Liver (tissue), 8 donors: ENCODE measurements at regions not wholly inside any gene's neighbourhood (a gene's known extent, or its start where the extent isn't known, plus 50 kb on each side); places are given as distances from the start of the nearest gene placed in this dataset.

Experiments
- DNase-seq: peaks from one replicate; pipeline ENCODE4 v3.0.0-alpha.2; 2017; ENCODE audit warnings: low spot score
- H3K27ac ChIP-seq, 2 donors: one replicate each; pipeline ENCODE4 v1.7.0; 2013; ENCODE audit warnings: inconsistent platforms in 2 of 2, low read length in 2 of 2, control low read depth in 1 of 2, low read depth in 1 of 2, mild to moderate bottlenecking in 1 of 2
- H3K27me3 ChIP-seq, 4 donors: one replicate each; pipeline versions ENCODE4 v1.6.1 to v1.7.0; 2013; ENCODE audit warnings: low read length in 3 of 4, inconsistent platforms in 1 of 4, mild to moderate bottlenecking in 1 of 4, moderate library complexity in 1 of 4; ENCODE audit not compliant: control insufficient read depth in 4 of 4, insufficient read depth in 4 of 4
- H3K36me3 ChIP-seq, 4 donors: one replicate each; pipeline versions ENCODE4 v1.6.1 to v1.7.0; 2013; ENCODE audit warnings: low read length in 3 of 4, mild to moderate bottlenecking in 3 of 4, low read depth in 1 of 4, moderate library complexity in 1 of 4; ENCODE audit not compliant: control insufficient read depth in 4 of 4, insufficient read depth in 3 of 4
- H3K4me1 ChIP-seq, 4 donors: one replicate each; pipeline versions ENCODE4 v1.6.1 to v1.7.0; 2013; ENCODE audit warnings: low read length in 3 of 4, mild to moderate bottlenecking in 3 of 4, moderate library complexity in 1 of 4; ENCODE audit not compliant: control insufficient read depth in 4 of 4, insufficient read depth in 4 of 4
- H3K4me3 ChIP-seq, 3 donors: one replicate each; pipeline versions ENCODE4 v1.6.1 to v1.7.0; 2013; ENCODE audit warnings: low read length in 3 of 3, control low read depth in 1 of 3, low read depth in 1 of 3, mild to moderate bottlenecking in 1 of 3
- H3K9ac ChIP-seq, 2 donors: one replicate each; pipeline ENCODE4 v1.7.0; 2013; ENCODE audit warnings: low read length in 2 of 2, mild to moderate bottlenecking in 2 of 2, moderate library complexity in 2 of 2, control low read depth in 1 of 2, low read depth in 1 of 2
- H3K9me3 ChIP-seq, 4 donors: one replicate each; pipeline versions ENCODE4 v1.6.1 to v1.7.0; 2013; ENCODE audit warnings: low read length in 3 of 4; ENCODE audit not compliant: control insufficient read depth in 4 of 4
- FOXA1 ChIP-seq: IDR thresholded peaks from 2 replicates; pipeline ENCODE4 v1.6.1; 2016; ENCODE audit warnings: antibody characterized with exemption
- GABPA ChIP-seq, 2 donors: IDR thresholded peaks in 1 of 2; conservative IDR thresholded peaks in 1 of 2; 2 replicates each; pipeline ENCODE4 v1.6.1; 2016; ENCODE audit warnings: antibody characterized with exemption in 2 of 2, mild to moderate bottlenecking in 1 of 2, moderate library complexity in 1 of 2
- HNF4A ChIP-seq, 2 donors: conservative IDR thresholded peaks; 2 replicates each; pipeline ENCODE4 v1.6.1; 2016; ENCODE audit warnings: antibody characterized with exemption in 2 of 2, mild to moderate bottlenecking in 2 of 2
- HNF4G ChIP-seq: IDR thresholded peaks from 2 replicates; pipeline ENCODE4 v1.6.1; 2016; ENCODE audit warnings: antibody characterized with exemption
- JUND ChIP-seq, 2 donors: IDR thresholded peaks; 2 replicates each; pipeline ENCODE4 v1.6.1; 2016; ENCODE audit warnings: antibody characterized with exemption in 2 of 2
- NR2F2 ChIP-seq: IDR thresholded peaks from 2 replicates; pipeline ENCODE4 v1.6.1; 2016; ENCODE audit warnings: antibody characterized with exemption
- RXRA ChIP-seq, 2 donors: IDR thresholded peaks; 2 replicates each; pipeline ENCODE4 v1.6.1; 2017 to 2018; ENCODE audit warnings: antibody characterized with exemption in 2 of 2, mild to moderate bottlenecking in 1 of 2
- TAF1 ChIP-seq: conservative IDR thresholded peaks from 2 replicates; pipeline ENCODE4 v1.6.1; 2016; ENCODE audit warnings: antibody characterized with exemption, mild to moderate bottlenecking
- YY1 ChIP-seq: IDR thresholded peaks from 2 replicates; pipeline ENCODE4 v1.6.1; 2016; ENCODE audit warnings: antibody characterized with exemption, mild to moderate bottlenecking
- WGBS: extraction: QIAGEN DNeasy Blood & Tissue Kit; methylation state at CpG from one replicate; pipeline ENCODE4 v1.1.7; 2013; 5-methylcytosine and 5-hydroxymethylcytosine counted together
- TF ChIP-seq, protein P1 (sequence below): IDR thresholded peaks from 2 replicates; pipeline ENCODE4 v1.6.1; 2016; ENCODE audit warnings: antibody characterized with exemption
- TF ChIP-seq, protein P2 (sequence below): IDR thresholded peaks from 2 replicates; pipeline ENCODE4 v1.6.1; 2016; ENCODE audit warnings: antibody characterized with exemption, mild to moderate bottlenecking
- TF ChIP-seq, protein P3 (sequence below): IDR thresholded peaks from 2 replicates; pipeline ENCODE4 v1.6.1; 2016; ENCODE audit warnings: antibody characterized with exemption
- TF ChIP-seq, protein P4 (sequence below): fragments of 150-350 bp; IDR thresholded peaks from 2 replicates; pipeline ENCODE4 v1.5.1; 2017; ENCODE audit warnings: improper control_type of control experiment, low read depth, low read length; ENCODE audit not compliant: missing input control
- donor health status: healthy.
- donor health status: healthy.
- donor health status: healthy.
- donor health status: healthy.
- donor health status: healthy.

DNA sequence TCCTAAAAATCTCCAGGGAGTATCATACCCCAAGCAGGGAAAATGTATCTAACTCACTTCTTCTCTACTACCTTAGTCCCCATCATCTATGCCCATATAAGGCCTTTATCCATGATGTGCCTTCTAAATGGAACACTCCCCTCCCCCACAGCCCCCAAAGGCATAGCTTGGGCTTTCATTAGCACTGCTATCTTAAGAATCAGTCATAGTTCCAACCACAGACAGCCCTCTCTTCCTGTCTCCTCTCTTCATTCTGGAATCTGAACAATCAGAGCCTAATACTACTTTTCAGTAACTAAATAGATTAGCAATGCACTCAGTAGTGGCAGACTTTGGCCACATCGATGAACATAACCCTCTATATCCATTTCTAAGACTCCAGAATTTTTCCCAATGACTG is 313.2 kb upstream of the DKK2 start:
- Histone ChIP-seq H3K27me3 (no peaks in the 10 kb centered on the region), H3K4me3 (no peak overlapping the region), H3K4me1 (no peaks in the 10 kb centered on the region), H3K9ac (no peak overlapping the region), H3K9me3 (no peaks in the 10 kb centered on the region), H3K27ac (no peak overlapping the region), H3K36me3 (no peaks in the 10 kb centered on the region)
- DNase-seq = no peak
- TF ChIP-seq, protein P1, sequence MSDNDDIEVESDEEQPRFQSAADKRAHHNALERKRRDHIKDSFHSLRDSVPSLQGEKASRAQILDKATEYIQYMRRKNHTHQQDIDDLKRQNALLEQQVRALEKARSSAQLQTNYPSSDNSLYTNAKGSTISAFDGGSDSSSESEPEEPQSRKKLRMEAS = no peak
- no peak for TF ChIP-seq JUND (IDR thresholded peaks at IDR 0.05)
- WGBS = 36% methylated on average over 1 of the region's 1 CpG

DNA sequence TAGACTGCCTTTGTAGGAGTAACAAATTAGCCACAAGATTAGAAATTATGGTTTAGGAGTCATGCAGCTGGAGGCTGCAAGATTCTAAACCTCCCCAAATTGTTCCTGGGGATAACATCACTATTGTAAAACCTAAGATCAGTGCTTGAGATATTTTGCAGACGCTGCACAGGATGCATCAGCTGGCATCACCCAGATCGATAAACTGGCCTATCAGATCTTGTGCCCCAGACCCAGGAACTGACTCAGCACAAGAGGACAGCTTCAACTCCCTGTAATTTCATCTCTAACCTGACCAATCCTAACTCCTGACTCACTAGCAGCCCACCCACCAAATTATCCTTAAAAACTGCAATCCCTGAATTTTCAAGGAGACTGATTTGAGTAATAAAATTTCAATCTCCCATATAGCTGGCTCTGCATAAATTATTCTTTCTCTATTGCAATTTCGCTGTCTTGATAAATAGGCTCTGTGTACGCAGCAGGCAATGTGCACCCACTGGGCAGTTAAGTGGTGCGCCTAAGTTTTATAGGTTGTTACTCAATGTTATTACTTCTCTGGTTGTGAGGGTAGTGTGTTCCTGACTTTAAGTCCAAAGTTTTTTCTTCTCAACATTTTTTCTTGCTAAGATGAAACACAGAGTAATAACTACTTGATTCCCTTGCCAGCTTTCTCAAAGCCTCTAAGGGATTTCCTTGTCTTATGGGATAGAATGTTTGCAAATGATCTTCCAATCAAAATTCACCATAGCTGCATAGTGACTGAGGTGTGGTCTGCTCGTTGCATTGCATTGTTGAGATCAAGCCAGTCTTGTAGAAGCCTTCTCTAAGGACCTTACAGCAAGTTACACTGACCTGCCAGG is 312.3 kb upstream of the DKK2 start:
- TF ChIP-seq HNF4G (no peak), TAF1 (no peak), GABPA (IDR thresholded peaks at IDR 0.05 in 1 of 2, conservative IDR thresholded peaks at IDR 0.05 in 1 of 2) (no peak), RXRA (IDR thresholded peaks at IDR 0.05) (no peak), YY1 (no peak), HNF4A (conservative IDR thresholded peaks at IDR 0.05) (no peak), FOXA1 (no peak), NR2F2 (no peak)
- TF ChIP-seq, protein P2, sequence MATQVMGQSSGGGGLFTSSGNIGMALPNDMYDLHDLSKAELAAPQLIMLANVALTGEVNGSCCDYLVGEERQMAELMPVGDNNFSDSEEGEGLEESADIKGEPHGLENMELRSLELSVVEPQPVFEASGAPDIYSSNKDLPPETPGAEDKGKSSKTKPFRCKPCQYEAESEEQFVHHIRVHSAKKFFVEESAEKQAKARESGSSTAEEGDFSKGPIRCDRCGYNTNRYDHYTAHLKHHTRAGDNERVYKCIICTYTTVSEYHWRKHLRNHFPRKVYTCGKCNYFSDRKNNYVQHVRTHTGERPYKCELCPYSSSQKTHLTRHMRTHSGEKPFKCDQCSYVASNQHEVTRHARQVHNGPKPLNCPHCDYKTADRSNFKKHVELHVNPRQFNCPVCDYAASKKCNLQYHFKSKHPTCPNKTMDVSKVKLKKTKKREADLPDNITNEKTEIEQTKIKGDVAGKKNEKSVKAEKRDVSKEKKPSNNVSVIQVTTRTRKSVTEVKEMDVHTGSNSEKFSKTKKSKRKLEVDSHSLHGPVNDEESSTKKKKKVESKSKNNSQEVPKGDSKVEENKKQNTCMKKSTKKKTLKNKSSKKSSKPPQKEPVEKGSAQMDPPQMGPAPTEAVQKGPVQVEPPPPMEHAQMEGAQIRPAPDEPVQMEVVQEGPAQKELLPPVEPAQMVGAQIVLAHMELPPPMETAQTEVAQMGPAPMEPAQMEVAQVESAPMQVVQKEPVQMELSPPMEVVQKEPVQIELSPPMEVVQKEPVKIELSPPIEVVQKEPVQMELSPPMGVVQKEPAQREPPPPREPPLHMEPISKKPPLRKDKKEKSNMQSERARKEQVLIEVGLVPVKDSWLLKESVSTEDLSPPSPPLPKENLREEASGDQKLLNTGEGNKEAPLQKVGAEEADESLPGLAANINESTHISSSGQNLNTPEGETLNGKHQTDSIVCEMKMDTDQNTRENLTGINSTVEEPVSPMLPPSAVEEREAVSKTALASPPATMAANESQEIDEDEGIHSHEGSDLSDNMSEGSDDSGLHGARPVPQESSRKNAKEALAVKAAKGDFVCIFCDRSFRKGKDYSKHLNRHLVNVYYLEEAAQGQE = no peak
- TF ChIP-seq, protein P3, sequence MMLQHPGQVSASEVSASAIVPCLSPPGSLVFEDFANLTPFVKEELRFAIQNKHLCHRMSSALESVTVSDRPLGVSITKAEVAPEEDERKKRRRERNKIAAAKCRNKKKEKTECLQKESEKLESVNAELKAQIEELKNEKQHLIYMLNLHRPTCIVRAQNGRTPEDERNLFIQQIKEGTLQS = no peak
- TF ChIP-seq, protein P1 = no peak
- TF ChIP-seq, protein P4, sequence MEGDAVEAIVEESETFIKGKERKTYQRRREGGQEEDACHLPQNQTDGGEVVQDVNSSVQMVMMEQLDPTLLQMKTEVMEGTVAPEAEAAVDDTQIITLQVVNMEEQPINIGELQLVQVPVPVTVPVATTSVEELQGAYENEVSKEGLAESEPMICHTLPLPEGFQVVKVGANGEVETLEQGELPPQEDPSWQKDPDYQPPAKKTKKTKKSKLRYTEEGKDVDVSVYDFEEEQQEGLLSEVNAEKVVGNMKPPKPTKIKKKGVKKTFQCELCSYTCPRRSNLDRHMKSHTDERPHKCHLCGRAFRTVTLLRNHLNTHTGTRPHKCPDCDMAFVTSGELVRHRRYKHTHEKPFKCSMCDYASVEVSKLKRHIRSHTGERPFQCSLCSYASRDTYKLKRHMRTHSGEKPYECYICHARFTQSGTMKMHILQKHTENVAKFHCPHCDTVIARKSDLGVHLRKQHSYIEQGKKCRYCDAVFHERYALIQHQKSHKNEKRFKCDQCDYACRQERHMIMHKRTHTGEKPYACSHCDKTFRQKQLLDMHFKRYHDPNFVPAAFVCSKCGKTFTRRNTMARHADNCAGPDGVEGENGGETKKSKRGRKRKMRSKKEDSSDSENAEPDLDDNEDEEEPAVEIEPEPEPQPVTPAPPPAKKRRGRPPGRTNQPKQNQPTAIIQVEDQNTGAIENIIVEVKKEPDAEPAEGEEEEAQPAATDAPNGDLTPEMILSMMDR = no peak
- no peaks in the 10 kb centered on the region for H3K9me3 ChIP-seq

More for the DNA sequence above, 312.3 kb upstream of the DKK2 start:
- Histone ChIP-seq H3K36me3 (no peaks in the 10 kb centered on the region), H3K4me3 (no peak overlapping the region), H3K4me1 (no peaks in the 10 kb centered on the region), H3K27me3 (no peaks in the 10 kb centered on the region), H3K9ac (no peak overlapping the region), H3K27ac (no peak overlapping the region)
- WGBS = 80% methylated on average over 6 of the region's 6 CpGs
- no peak for DNase-seq
